DND-41 (cell line): ENCODE measurements at regions not wholly inside any gene's neighbourhood (a gene's known extent, or its start where the extent isn't known, plus 50 kb on each side); places are given as distances from the start of the nearest gene placed in this dataset.

ENCODE experiments used
- ATAC-seq: fragments of 200-7000 bp; cut with Tn5 transposase; 3 replicates; pipeline ENCODE4 v1.9.1; 2021; ENCODE audit warnings: low read depth; ENCODE audit not compliant: insufficient read depth
- DNase-seq: peaks from one replicate; pipeline ENCODE4 v3.0.0-alpha.2; 2020
- H2AFZ ChIP-seq: 2 replicates; pipeline ENCODE4 v1.6.0; 2012; ENCODE audit warnings: low read depth, low read length
- H3K27ac ChIP-seq: 2 replicates; pipeline ENCODE4 v1.5.1; 2012; ENCODE audit warnings: low read length, inconsistent platforms
- H3K27me3 ChIP-seq: fragments of 200-600 bp; sonication (generic); 2 replicates; pipeline ENCODE4 v1.6.0; 2012; ENCODE audit warnings: low read length, mild to moderate bottlenecking, inconsistent platforms; ENCODE audit not compliant: insufficient read depth, poor library complexity
- H3K36me3 ChIP-seq: 2 replicates; pipeline ENCODE4 v1.5.1; 2012; ENCODE audit warnings: low read length, inconsistent platforms; ENCODE audit not compliant: insufficient read depth
- H3K4me1 ChIP-seq: 2 replicates; pipeline ENCODE4 v1.5.1; 2012; ENCODE audit warnings: mild to moderate bottlenecking, low read length; ENCODE audit not compliant: insufficient read depth
- H3K4me2 ChIP-seq: 2 replicates; pipeline ENCODE4 v1.6.0; 2012; ENCODE audit warnings: mild to moderate bottlenecking, moderate library complexity, low read length, inconsistent platforms; ENCODE audit not compliant: insufficient read depth
- H3K4me3 ChIP-seq, 2 experiments: fragments of 200-600 bp in 1 of 2; shearing (Covaris generic) in 1 of 2; 2 replicates each; pipeline ENCODE4 v1.5.1; 2012 to 2016; ENCODE audit warnings: inconsistent platforms in 2 of 2, low read length in 2 of 2, mild to moderate bottlenecking in 2 of 2, low read depth in 1 of 2, moderate library complexity in 1 of 2
- H3K79me2 ChIP-seq: 2 replicates; pipeline ENCODE4 v1.6.0; 2012; ENCODE audit warnings: low read length, inconsistent platforms; ENCODE audit not compliant: insufficient read depth
- H3K9ac ChIP-seq: 2 replicates; pipeline ENCODE4 v1.6.0; 2012; ENCODE audit warnings: low read depth, mild to moderate bottlenecking, inconsistent platforms, low read length, moderate library complexity
- H3K9me3 ChIP-seq: 2 replicates; pipeline ENCODE4 v1.5.1; 2012; ENCODE audit warnings: low read length, moderate library complexity, mild to moderate bottlenecking, inconsistent platforms; ENCODE audit not compliant: insufficient read depth, severe bottlenecking
- H4K20me1 ChIP-seq: 2 replicates; pipeline ENCODE4 v1.6.0; 2012; ENCODE audit warnings: low read length; ENCODE audit not compliant: insufficient read depth
- EZH2 ChIP-seq: IDR thresholded peaks from 3 replicates; pipeline ENCODE4 v1.6.1; 2012; ENCODE audit warnings: borderline replicate concordance, low read depth, mild to moderate bottlenecking, moderate library complexity, low read length, inconsistent platforms; ENCODE audit not compliant: severe bottlenecking
- TF ChIP-seq, protein P1 (sequence below): IDR thresholded peaks from 2 replicates; pipeline ENCODE4 v1.5.1; 2012; ENCODE audit warnings: borderline replicate concordance, low read length, moderate library complexity, mild to moderate bottlenecking; ENCODE audit not compliant: poor library complexity, severe bottlenecking; ENCODE audit errors: extremely low read depth

DNA sequence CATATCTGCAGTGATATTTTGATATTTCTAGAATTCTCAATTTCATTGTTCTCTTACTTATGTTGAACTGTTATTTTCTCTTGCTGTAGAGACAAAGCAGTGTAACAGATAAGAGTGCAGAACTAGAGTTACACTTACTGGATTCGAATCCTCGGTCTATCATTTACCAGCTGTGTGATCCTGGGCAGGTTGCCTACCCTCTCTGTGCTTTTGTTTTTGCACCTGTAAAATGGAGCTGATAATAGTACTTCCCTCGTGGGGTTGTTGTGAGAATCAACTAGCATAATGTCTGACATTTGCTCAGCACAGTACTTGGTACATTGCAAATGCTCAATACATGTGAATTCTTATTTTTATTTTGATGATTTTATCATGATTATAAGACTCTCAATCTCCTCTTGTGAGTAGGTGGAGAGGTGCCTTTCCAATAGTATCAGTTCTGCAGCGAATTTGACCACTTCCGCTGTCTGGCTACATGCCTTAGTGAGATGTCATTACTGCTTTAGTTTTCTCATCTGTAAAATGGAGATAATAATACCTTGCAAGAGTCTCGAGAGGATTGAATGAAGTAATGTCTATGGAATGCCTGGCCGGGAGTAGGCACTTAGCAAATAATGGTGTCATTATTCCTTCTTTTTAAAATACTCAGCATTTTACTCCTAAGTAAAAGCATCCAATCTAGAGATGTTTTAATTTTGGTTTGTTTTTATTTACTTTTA is 312.2 kb upstream of the MAF start:
- ATAC-seq = no peak
- no peaks in the 10 kb centered on the region for H3K9me3 ChIP-seq
- no peak overlapping the region for H3K9ac ChIP-seq
- no peak overlapping the region for H2AFZ ChIP-seq
- no peaks in the 10 kb centered on the region for H3K27me3 ChIP-seq
- no peak overlapping the region for H3K4me2 ChIP-seq
- DNase-seq = no peak
- H3K27ac ChIP-seq = no peak overlapping the region
- H4K20me1 ChIP-seq = no peaks in the 10 kb centered on the region
- no peak for TF ChIP-seq EZH2
- TF ChIP-seq, protein P1, sequence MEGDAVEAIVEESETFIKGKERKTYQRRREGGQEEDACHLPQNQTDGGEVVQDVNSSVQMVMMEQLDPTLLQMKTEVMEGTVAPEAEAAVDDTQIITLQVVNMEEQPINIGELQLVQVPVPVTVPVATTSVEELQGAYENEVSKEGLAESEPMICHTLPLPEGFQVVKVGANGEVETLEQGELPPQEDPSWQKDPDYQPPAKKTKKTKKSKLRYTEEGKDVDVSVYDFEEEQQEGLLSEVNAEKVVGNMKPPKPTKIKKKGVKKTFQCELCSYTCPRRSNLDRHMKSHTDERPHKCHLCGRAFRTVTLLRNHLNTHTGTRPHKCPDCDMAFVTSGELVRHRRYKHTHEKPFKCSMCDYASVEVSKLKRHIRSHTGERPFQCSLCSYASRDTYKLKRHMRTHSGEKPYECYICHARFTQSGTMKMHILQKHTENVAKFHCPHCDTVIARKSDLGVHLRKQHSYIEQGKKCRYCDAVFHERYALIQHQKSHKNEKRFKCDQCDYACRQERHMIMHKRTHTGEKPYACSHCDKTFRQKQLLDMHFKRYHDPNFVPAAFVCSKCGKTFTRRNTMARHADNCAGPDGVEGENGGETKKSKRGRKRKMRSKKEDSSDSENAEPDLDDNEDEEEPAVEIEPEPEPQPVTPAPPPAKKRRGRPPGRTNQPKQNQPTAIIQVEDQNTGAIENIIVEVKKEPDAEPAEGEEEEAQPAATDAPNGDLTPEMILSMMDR = no peak
- no peaks in the 10 kb centered on the region for H3K36me3 ChIP-seq
- H3K79me2 ChIP-seq = no peaks in the 10 kb centered on the region
- no peak overlapping the region for H3K4me3 ChIP-seq
- no peaks in the 10 kb centered on the region for H3K4me1 ChIP-seq

DNA sequence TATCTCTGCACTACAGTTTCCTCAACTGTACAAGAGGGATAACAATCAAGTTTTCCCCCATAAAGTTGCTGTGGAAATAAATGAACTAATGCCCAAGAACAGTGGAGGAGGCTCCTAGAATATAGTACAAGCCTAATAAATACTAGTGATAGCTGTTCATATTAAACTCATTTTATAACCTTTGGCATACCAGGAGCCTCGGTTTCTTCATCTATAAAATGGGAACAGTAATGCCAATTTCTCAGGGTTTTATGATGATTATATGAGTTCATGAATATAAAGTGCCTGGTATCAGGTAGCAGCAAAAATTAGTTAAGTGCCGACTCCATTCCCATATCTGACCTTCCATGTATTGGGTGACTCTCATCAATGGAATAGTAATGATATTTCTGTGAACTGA is 311.1 kb upstream of the MAF start:
- Histone ChIP-seq H3K9ac (no peak overlapping the region), H3K27ac (no peak overlapping the region), H4K20me1 (no peaks in the 10 kb centered on the region), H3K9me3 (no peaks in the 10 kb centered on the region), H2AFZ (no peak overlapping the region), H3K79me2 (no peaks in the 10 kb centered on the region), H3K36me3 (no peaks in the 10 kb centered on the region), H3K4me3 (no peak overlapping the region), H3K27me3 (no peaks in the 10 kb centered on the region), H3K4me1 (no peaks in the 10 kb centered on the region), H3K4me2 (no peak overlapping the region)
- TF ChIP-seq EZH2 = no peak
- TF ChIP-seq, protein P1 = no peak
- DNase-seq = no peak
- no peak for ATAC-seq

DNA sequence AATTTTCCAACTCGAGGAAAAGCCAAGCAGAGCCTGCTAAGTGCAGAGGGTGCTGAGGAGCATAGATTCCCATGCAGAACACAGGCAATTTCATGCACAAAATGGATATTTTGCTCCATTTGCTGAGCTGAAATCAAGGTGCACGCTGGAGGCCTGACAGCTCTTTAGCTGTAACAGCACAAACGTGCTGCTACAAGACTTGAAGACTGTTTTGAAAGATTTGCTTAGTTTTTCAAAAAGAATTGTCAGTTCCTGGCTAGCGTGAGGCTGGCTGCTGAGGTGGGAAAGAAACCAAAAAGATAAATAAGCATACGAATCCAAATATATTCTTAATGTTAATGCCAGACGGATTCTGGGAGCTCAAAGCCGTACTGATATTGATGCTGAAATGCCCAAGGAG is 309.0 kb upstream of the MAF start:
- no peak overlapping the region for H3K4me3 ChIP-seq
- ATAC-seq = no peak
- no peak overlapping the region for H2AFZ ChIP-seq

More for the DNA sequence above, 309.0 kb upstream of the MAF start:
- Histone ChIP-seq H3K9ac (no peak overlapping the region), H3K4me1 (no peaks in the 10 kb centered on the region), H3K27me3 (no peaks in the 10 kb centered on the region), H3K79me2 (no peaks in the 10 kb centered on the region), H3K36me3 (no peaks in the 10 kb centered on the region), H4K20me1 (no peaks in the 10 kb centered on the region), H3K4me2 (no peak overlapping the region), H3K9me3 (no peaks in the 10 kb centered on the region), H3K27ac (no peak overlapping the region)
- TF ChIP-seq, protein P1 = no peak
- TF ChIP-seq EZH2 = no peak
- no peak for DNase-seq
